GM12875 (cell line): ENCODE measurements at regions not wholly inside any gene's neighbourhood (a gene's known extent, or its start where the extent isn't known, plus 50 kb on each side); places are given as distances from the start of the nearest gene placed in this dataset.

Experiments
- H3K4me3 ChIP-seq: one replicate; pipeline ENCODE4 v1.5.1; 2011; ENCODE audit warnings: low read depth, low read length, control low read depth
- CTCF ChIP-seq: IDR thresholded peaks from 2 replicates; pipeline ENCODE4 v1.5.1; 2011; ENCODE audit warnings: low read depth, mild to moderate bottlenecking, control low read depth, inconsistent platforms, low read length, moderate library complexity, borderline replicate concordance; ENCODE audit not compliant: insufficient read depth

DNA sequence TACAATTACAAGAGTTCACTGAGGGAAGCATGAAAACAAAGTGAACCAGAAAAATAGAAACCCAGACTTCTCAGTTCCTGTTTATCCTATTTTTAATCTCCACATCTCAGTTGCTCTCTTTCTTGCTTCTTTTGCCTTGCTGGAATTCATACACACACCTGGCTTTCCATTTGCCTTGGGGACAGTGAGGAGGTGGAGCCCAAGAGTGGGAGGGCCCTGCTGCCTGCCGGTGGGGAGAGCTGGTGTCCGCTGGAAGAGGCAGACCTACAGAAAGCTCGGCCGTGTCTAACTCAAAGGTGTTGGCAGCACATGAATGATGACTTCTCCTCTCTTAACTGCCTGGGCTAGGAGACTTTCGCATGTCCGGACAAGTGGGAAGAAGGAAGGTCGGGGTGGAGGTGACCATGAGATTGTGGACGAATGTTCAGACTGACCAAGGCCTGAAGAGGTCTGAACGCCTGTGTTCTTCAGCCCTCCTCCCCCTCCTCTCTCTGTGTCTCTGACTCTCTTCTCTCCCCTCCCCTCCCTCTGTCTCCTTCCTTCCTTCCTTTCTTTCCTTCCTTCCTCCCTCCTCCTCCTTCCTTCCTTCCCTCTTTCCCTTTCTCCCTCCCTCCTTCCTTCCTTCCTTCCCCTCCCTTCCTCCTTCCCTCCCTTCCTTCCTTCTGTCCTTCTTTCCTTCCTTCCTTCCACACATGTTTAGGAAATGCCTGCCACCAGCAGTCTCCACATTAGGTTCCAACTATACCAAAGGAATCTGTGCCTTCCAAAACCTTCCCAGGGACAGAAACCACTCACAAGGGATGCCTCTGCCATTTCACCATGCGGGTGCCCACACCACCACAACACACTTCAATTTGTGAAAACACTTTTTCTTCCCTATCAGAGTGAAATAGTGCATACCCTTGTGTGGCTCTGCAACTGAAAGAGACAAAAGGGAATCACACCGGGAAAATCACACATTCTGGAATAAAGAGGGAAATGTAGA, 157.3 kb upstream of the RUNX1 start:
- H3K4me3 ChIP-seq: no peak overlapping the region
- no peak for TF ChIP-seq CTCF

- TF ChIP-seq CTCF: no peak
- H3K4me3 ChIP-seq: peak overlapping the region; percentile 8
Observed at GRCh38 chr21:35204850-35205541, 155.9 kb upstream of the RUNX1 start.

DNA sequence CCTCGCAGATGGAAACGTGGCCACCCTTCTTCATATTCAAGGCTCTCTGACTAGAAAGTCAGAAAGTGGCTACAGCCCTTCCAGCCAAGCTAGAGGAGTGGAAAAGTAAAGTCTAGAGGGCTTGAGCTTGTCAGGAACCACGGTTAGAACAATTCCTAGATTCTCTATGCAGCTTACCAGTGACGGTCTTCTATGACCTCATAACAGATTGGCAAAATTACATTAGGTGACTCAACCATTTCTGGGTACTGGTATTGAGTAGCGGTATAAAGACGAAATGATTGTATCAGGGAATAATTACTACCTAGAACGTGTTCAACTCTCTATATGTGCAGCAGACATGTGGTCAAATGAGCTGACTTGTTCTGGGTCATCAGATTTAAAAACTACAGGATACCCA, 155.0 kb upstream of the RUNX1 start:
- no peak overlapping the region for H3K4me3 ChIP-seq
- no peak for TF ChIP-seq CTCF

- no peak overlapping the region for H3K4me3 ChIP-seq
Observed at GRCh38 chr21:35203093-35203977, 154.2 kb upstream of the RUNX1 start.

GRCh38 chr21:35202431-35202830, 153.3 kb upstream of the RUNX1 start:
- TF ChIP-seq CTCF: no peak
- no peak overlapping the region for H3K4me3 ChIP-seq

More at GRCh38 chr21:35203093-35203977, 154.2 kb upstream of the RUNX1 start:
- no peak for TF ChIP-seq CTCF

GRCh38 chr21:35201799-35202198, 152.7 kb upstream of the RUNX1 start:
- no peak overlapping the region for H3K4me3 ChIP-seq
- TF ChIP-seq CTCF: no peak
